ENCODE measurements at regions not wholly inside any gene's neighbourhood (a gene's known extent, or its start where the extent isn't known, plus 50 kb on each side); places are given as distances from the start of the nearest gene placed in this dataset.
"Not testable (repeated sequence)": the region's sequence is repeated elsewhere in the genome, so short reads cannot be mapped to it uniquely, and the experiment has no call there.

- intact Hi-C loops (cut with micrococcal nuclease; ENCODE audit: unreplicated experiment), result no loop called here
- ChIA-PET POLR2A (no interaction called here), CTCF (ENCODE audit: unreplicated experiment) (no interaction called here)
- no TSS peak for BruUV-seq (replicated peaks)
- no peak for DNase-seq (ENCODE audit: low spot score)
- H3K9me3 ChIP-seq (ENCODE audit: low read length), result no peaks in the 10 kb centered on the region
- H3K4me1 ChIP-seq (ENCODE audit: insufficient read depth, low read length, poor library complexity, severe bottlenecking), result no peaks in the 10 kb centered on the region
- H3K27ac ChIP-seq (ENCODE audit: low read depth, low read length, poor library complexity, severe bottlenecking), result no peak overlapping the region
- H3K9me2 ChIP-seq (ENCODE audit: insufficient read depth, low read length), result no peaks in the 10 kb centered on the region; the same call in 1 of the 2 replicates
- H3K79me2 ChIP-seq (ENCODE audit: insufficient read depth, low read depth, low read length), result no peaks in the 10 kb centered on the region
- H3K36me3 ChIP-seq (ENCODE audit: insufficient read depth, low read length), result no peaks in the 10 kb centered on the region
- TF ChIP-seq EZH2phosphoT487 (IDR thresholded peaks at IDR 0.05; ENCODE audit: borderline replicate concordance, low read depth, low read length), result no peak
- TF ChIP-seq CTCF (conservative IDR thresholded peaks at IDR 0.05; ENCODE audit: low read length), result no peak
- no peak overlapping the region for H3K4me2 ChIP-seq (ENCODE audit: low read length)
- no peak overlapping the region for H2AFZ ChIP-seq (ENCODE audit: low read length)
- H3K4me3 ChIP-seq (ENCODE audit: low read depth, low read length, poor library complexity, severe bottlenecking), result no peak overlapping the region
- no peaks in the 10 kb centered on the region for H4K20me1 ChIP-seq (ENCODE audit: insufficient read depth, low read length)
Observed at GRCh38 chr5:117614408-117614807, 1039.8 kb upstream of the SEMA6A start.

GRCh38 chr5:117604845-117605244 is 1030.2 kb upstream of the SEMA6A start:
- intact Hi-C loops (cut with micrococcal nuclease; ENCODE audit: unreplicated experiment), result no loop called here
- no peak for DNase-seq (ENCODE audit: low spot score)
- Histone ChIP-seq H2AFZ (ENCODE audit: low read length) (no peak overlapping the region), H3K9me2 (ENCODE audit: insufficient read depth, low read length) (no peaks in the 10 kb centered on the region), H4K20me1 (ENCODE audit: insufficient read depth, low read length) (no peaks in the 10 kb centered on the region), H3K4me3 (ENCODE audit: low read depth, low read length, poor library complexity, severe bottlenecking) (no peak overlapping the region), H3K36me3 (ENCODE audit: insufficient read depth, low read length) (no peaks in the 10 kb centered on the region), H3K79me2 (ENCODE audit: insufficient read depth, low read depth, low read length) (no peaks in the 10 kb centered on the region), H3K27ac (ENCODE audit: low read depth, low read length, poor library complexity, severe bottlenecking) (no peak overlapping the region), H3K4me1 (ENCODE audit: insufficient read depth, low read length, poor library complexity, severe bottlenecking) (no peaks in the 10 kb centered on the region), H3K9me3 (ENCODE audit: low read length) (no peaks in the 10 kb centered on the region), H3K4me2 (ENCODE audit: low read length) (no peak overlapping the region)
- ChIA-PET POLR2A (interaction anchor here (0.5 to 2.6 kb wide), 6 partner anchors 9 to 465 kb away, joined by 3 to 8 read pairs (median 4); no protein-coding TSS in a partner anchor), CTCF (ENCODE audit: unreplicated experiment) (no interaction called here)
- TF ChIP-seq CTCF (conservative IDR thresholded peaks at IDR 0.05; ENCODE audit: low read length) (no peak), EZH2phosphoT487 (IDR thresholded peaks at IDR 0.05; ENCODE audit: borderline replicate concordance, low read depth, low read length) (no peak)
- BruUV-seq (replicated peaks), result no TSS peak

GRCh38 chr5:117599811-117600210 is 1025.2 kb upstream of the SEMA6A start:
- H3K27ac ChIP-seq (ENCODE audit: low read depth, low read length, poor library complexity, severe bottlenecking); POLR2A ChIA-PET; H3K36me3 ChIP-seq (ENCODE audit: insufficient read depth, low read length); CTCF ChIA-PET (ENCODE audit: unreplicated experiment); H3K9me3 ChIP-seq (ENCODE audit: low read length); intact Hi-C loops (cut with micrococcal nuclease; ENCODE audit: unreplicated experiment); BruUV-seq (replicated peaks); DNase-seq (ENCODE audit: low spot score); H3K4me2 ChIP-seq (ENCODE audit: low read length); H3K9me2 ChIP-seq (ENCODE audit: insufficient read depth, low read length); H3K4me3 ChIP-seq (ENCODE audit: low read depth, low read length, poor library complexity, severe bottlenecking); H4K20me1 ChIP-seq (ENCODE audit: insufficient read depth, low read length); H3K4me1 ChIP-seq (ENCODE audit: insufficient read depth, low read length, poor library complexity, severe bottlenecking); H3K79me2 ChIP-seq (ENCODE audit: insufficient read depth, low read depth, low read length); H2AFZ ChIP-seq (ENCODE audit: low read length): not testable (repeated sequence)
